ENCODE measurements at regions not wholly inside any gene's neighbourhood (a gene's known extent, or its start where the extent isn't known, plus 50 kb on each side); places are given as distances from the start of the nearest gene placed in this dataset.

- TF ChIP-seq CTCF (IDR thresholded peaks at IDR 0.05) (no peak), POLR2A (IDR thresholded peaks at IDR 0.05) (no peak), POLR2AphosphoS5 (IDR thresholded peaks at IDR 0.05; ENCODE audit: insufficient read depth in 1 of 2, low read depth in 1 of 2) (no peak)
Measured at GRCh38 chr16:63592852-63593251, 1529.0 kb downstream of the CDH11 start.

Data from vagina (tissue), 2 donors.